NCI-H2171 treated with DMSO at 0.1 percent for 48 hours (cell line): ENCODE measurements at regions not wholly inside any gene's neighbourhood (a gene's known extent, or its start where the extent isn't known, plus 50 kb on each side); places are given as distances from the start of the nearest gene placed in this dataset.
"Not testable (repeated sequence)": the region's sequence is repeated elsewhere in the genome, so short reads cannot be mapped to it uniquely, and the experiment has no call there.

Source experiments
- DNase-seq: peaks from one replicate; lab custom pipeline; 2025; lab: John Stamatoyannopoulos, UW

GRCh38 chr10:4230036-4230435 lies 445.0 kb upstream of the KLF6 start:
- no peak for DNase-seq

- no peak for DNase-seq
Measured at GRCh38 chr10:4229106-4229505, 444.1 kb upstream of the KLF6 start.

GRCh38 chr10:4227586-4227985 lies 442.6 kb upstream of the KLF6 start:
- no peak for DNase-seq

GRCh38 chr10:4226941-4227540 lies 442.0 kb upstream of the KLF6 start:
- no peak for DNase-seq

- DNase-seq = no peak
Measured at GRCh38 chr10:4224178-4224577, 439.2 kb upstream of the KLF6 start.

GRCh38 chr10:4221310-4221709 lies 436.3 kb upstream of the KLF6 start:
- DNase-seq = not testable (repeated sequence)

- no peak for DNase-seq
Measured at GRCh38 chr10:4219901-4220300, 434.9 kb upstream of the KLF6 start.

GRCh38 chr10:4217653-4218052 lies 432.6 kb upstream of the KLF6 start:
- DNase-seq = no peak

- no peak for DNase-seq
Measured at GRCh38 chr10:4217187-4217586, 432.2 kb upstream of the KLF6 start.

GRCh38 chr10:4216726-4217125 lies 431.7 kb upstream of the KLF6 start:
- DNase-seq = no peak

GRCh38 chr10:4215963-4216575 lies 431.1 kb upstream of the KLF6 start:
- DNase-seq = no peak

GRCh38 chr10:4215485-4215884 lies 430.5 kb upstream of the KLF6 start:
- DNase-seq = no peak

GRCh38 chr10:4214908-4215307 lies 429.9 kb upstream of the KLF6 start:
- no peak for DNase-seq

GRCh38 chr10:4213441-4213840 lies 428.4 kb upstream of the KLF6 start:
- no peak for DNase-seq

GRCh38 chr10:4212111-4212630 lies 427.2 kb upstream of the KLF6 start:
- no peak for DNase-seq

GRCh38 chr10:4208499-4208898 lies 423.5 kb upstream of the KLF6 start:
- DNase-seq = no peak

GRCh38 chr10:4205113-4205512 lies 420.1 kb upstream of the KLF6 start:
- no peak for DNase-seq

- DNase-seq = no peak
Measured at GRCh38 chr10:4202938-4203337, 417.9 kb upstream of the KLF6 start.

GRCh38 chr10:4201866-4202825 lies 417.1 kb upstream of the KLF6 start:
- no peak for DNase-seq

GRCh38 chr10:4199196-4199595 lies 414.2 kb upstream of the KLF6 start:
- DNase-seq = no peak

GRCh38 chr10:4198216-4198615 lies 413.2 kb upstream of the KLF6 start:
- DNase-seq = no peak

- no peak for DNase-seq
Measured at GRCh38 chr10:4197676-4198075, 412.7 kb upstream of the KLF6 start.
